HCT116 (cell line): ENCODE measurements at regions not wholly inside any gene's neighbourhood (a gene's known extent, or its start where the extent isn't known, plus 50 kb on each side); places are given as distances from the start of the nearest gene placed in this dataset.

Experiments
- ATAC-seq: fragments of 200-7000 bp; cut with Tn5 transposase; 2 replicates; pipeline ENCODE4 v1.9.1; 2020; ENCODE audit warnings: mild to moderate bottlenecking, moderate library complexity
- BruUV-seq: library from RNA; stranded (reverse); fragments of 400-500 nt; replicated peaks from 2 replicates; lab custom pipeline; 2021; lab: Mats Ljungman, UMichigan
- CTCF ChIA-PET: fragments of 300-600 bp; sonication (Branson Sonifier 250); formaldehyde crosslinking; loops from one replicate; lab custom pipeline; 2021; ENCODE audit warnings: antibody characterized with exemption; lab: Charles Lee
- POLR2A ChIA-PET: fragments of 300-600, 350-600 bp; sonication (Branson Sonifier 250); formaldehyde crosslinking; loops from one replicate; lab custom pipeline; 2021; ENCODE audit warnings: antibody characterized with exemption; lab: Charles Lee
- RAD21 ChIA-PET, 2 experiments: fragments of 300-600 bp; sonication (Branson Sonifier 250); formaldehyde crosslinking; loops; one replicate each; lab custom pipeline; 2023; ENCODE audit warnings: low total read pairs in 2 of 2; ENCODE audit not compliant: uncharacterized antibody in 2 of 2, unreplicated experiment in 2 of 2, low non-redundant PET in 1 of 2; lab: Charles Lee
- DNase-seq: peaks from one replicate; pipeline ENCODE4 v3.0.0-alpha.2; 2010; ENCODE audit warnings: low read depth, low spot score
- H2AFZ ChIP-seq: fragments of 200-600 bp; shearing (Covaris generic), sonication (generic); 2 replicates; pipeline ENCODE4 v1.6.1; 2017; ENCODE audit warnings: low read depth, mixed run types, mixed read lengths, antibody characterized with exemption, low read length; ENCODE audit not compliant: poor library complexity, severe bottlenecking
- H3K27ac ChIP-seq: 2 replicates; pipeline ENCODE4 v1.5.1; 2012; ENCODE audit warnings: low read depth, low read length
- H3K27me3 ChIP-seq: fragments of 200-600 bp; sonication (generic); 2 replicates; pipeline ENCODE4 v1.6.1; 2016; ENCODE audit warnings: mixed run types, low read length, mixed read lengths; ENCODE audit not compliant: insufficient read depth
- H3K36me3 ChIP-seq, 2 experiments: fragments of 200-500 bp in 1 of 2; fragments of 200-600 bp in 1 of 2; sonication (Bioruptor generic) in 1 of 2; sonication (generic) in 1 of 2; 2 replicates each; pipeline versions ENCODE4 v1.5.1 to v1.6.1; 2014 to 2016; ENCODE audit warnings: low read length in 2 of 2, inconsistent platforms in 1 of 2, mixed read lengths in 1 of 2, mixed run types in 1 of 2; ENCODE audit not compliant: insufficient read depth in 2 of 2, control insufficient read depth in 1 of 2
- H3K4me1 ChIP-seq, 2 experiments: fragments of 200-600 bp in 1 of 2; sonication (generic) in 1 of 2; 2 replicates each; pipeline versions ENCODE4 v1.5.1 to v1.6.1; 2012 to 2017; ENCODE audit warnings: low read length in 2 of 2, inconsistent platforms in 1 of 2, mild to moderate bottlenecking in 1 of 2, mixed read lengths in 1 of 2, mixed run types in 1 of 2, moderate library complexity in 1 of 2; ENCODE audit not compliant: insufficient read depth in 2 of 2, control insufficient read depth in 1 of 2
- H3K4me2 ChIP-seq: fragments of 200-600 bp; sonication (generic); 2 replicates; pipeline ENCODE4 v1.6.1; 2017; ENCODE audit warnings: mixed run types, low read length, mixed read lengths
- H3K4me3 ChIP-seq, 2 experiments: fragments of 200-600 bp in 1 of 2; sonication (generic) in 1 of 2; replicated peaks in 1 of 2; 2 replicates each; pipeline ENCODE4 v1.5.1; 2011 to 2016; ENCODE audit warnings: low read length in 2 of 2, control low read depth in 1 of 2, low read depth in 1 of 2, mild to moderate bottlenecking in 1 of 2, mixed read lengths in 1 of 2, mixed run types in 1 of 2
- H3K79me2 ChIP-seq: fragments of 200-600 bp; sonication (generic); 2 replicates; pipeline ENCODE4 v1.6.1; 2017; ENCODE audit warnings: mild to moderate bottlenecking, mixed run types, low read length, moderate library complexity, mixed read lengths; ENCODE audit not compliant: insufficient read depth
- H3K9ac ChIP-seq: fragments of 200-600 bp; sonication (generic); 2 replicates; pipeline ENCODE4 v1.6.1; 2016; ENCODE audit warnings: low read length, mixed read lengths
- H3K9me2 ChIP-seq: fragments of 200-600 bp; sonication (generic), shearing (Covaris generic); 2 replicates; pipeline ENCODE4 v1.6.1; 2017; ENCODE audit warnings: mixed run types, mild to moderate bottlenecking, moderate library complexity; ENCODE audit not compliant: insufficient read depth
- H3K9me3 ChIP-seq, 2 experiments: fragments of 200-500 bp in 1 of 2; fragments of 200-600 bp in 1 of 2; sonication (Bioruptor generic) in 1 of 2; sonication (generic) in 1 of 2; 2 replicates each; pipeline ENCODE4 v1.6.1; 2014 to 2017; ENCODE audit warnings: low read length in 2 of 2, mixed read lengths in 2 of 2, inconsistent platforms in 1 of 2, low read depth in 1 of 2, mild to moderate bottlenecking in 1 of 2, mixed run types in 1 of 2, moderate library complexity in 1 of 2; ENCODE audit not compliant: control insufficient read depth in 1 of 2, insufficient read depth in 1 of 2
- H4K20me1 ChIP-seq: fragments of 200-600 bp; sonication (generic), shearing (Covaris generic); 2 replicates; pipeline ENCODE4 v1.6.1; 2017; ENCODE audit warnings: mixed run types, mild to moderate bottlenecking, moderate library complexity; ENCODE audit not compliant: insufficient read depth
- CEBPB ChIP-seq: IDR thresholded peaks from 2 replicates; pipeline ENCODE4 v1.6.1; 2012; ENCODE audit warnings: low read depth
- CTCF ChIP-seq, 3 experiments: fragments of 200-600 bp in 1 of 3; sonication (generic) in 1 of 3; IDR thresholded peaks in 2 of 3; conservative IDR thresholded peaks in 1 of 3; 2 replicates each; pipeline ENCODE4 v1.5.1; 2012 to 2017; ENCODE audit warnings: low read depth in 2 of 3, low read length in 2 of 3, antibody characterized with exemption in 1 of 3, borderline replicate concordance in 1 of 3, control low read depth in 1 of 3, mild to moderate bottlenecking in 1 of 3, mixed read lengths in 1 of 3, mixed run types in 1 of 3, moderate library complexity in 1 of 3; ENCODE audit not compliant: insufficient read depth in 1 of 3
- FOSL1 ChIP-seq: IDR thresholded peaks from 2 replicates; pipeline ENCODE4 v1.6.1; 2012; ENCODE audit warnings: low read depth
- JUND ChIP-seq: IDR thresholded peaks from 2 replicates; pipeline ENCODE4 v1.6.1; 2012
- MAX ChIP-seq: IDR thresholded peaks from 2 replicates; pipeline ENCODE4 v1.6.1; 2012
- POLR2AphosphoS5 ChIP-seq: IDR thresholded peaks from 2 replicates; pipeline ENCODE4 v1.6.1; 2011; ENCODE audit warnings: mild to moderate bottlenecking, low read depth, low read length, moderate library complexity
- RAD21 ChIP-seq: IDR thresholded peaks from 2 replicates; pipeline ENCODE4 v1.6.1; 2012; ENCODE audit warnings: low read depth, mild to moderate bottlenecking
- SIN3A ChIP-seq: IDR thresholded peaks from 2 replicates; pipeline ENCODE4 v1.6.1; 2012; ENCODE audit warnings: low read depth
- SP1 ChIP-seq: IDR thresholded peaks from 2 replicates; pipeline ENCODE4 v1.6.1; 2012; ENCODE audit warnings: low read depth
- SRF ChIP-seq: IDR thresholded peaks from 2 replicates; pipeline ENCODE4 v1.6.1; 2012; ENCODE audit warnings: low read depth
- ZFX ChIP-seq: fragments of 450-650 bp; IDR thresholded peaks from 2 replicates; pipeline ENCODE4 v1.6.1; 2017
- intact Hi-C: fragments of 100-400 bp; cut with micrococcal nuclease; formaldehyde crosslinking; loops from 2 replicates; pipeline ENCODE4 v1.10.0; 2022
- TF ChIP-seq, protein P1 (sequence below): IDR thresholded peaks from 2 replicates; pipeline ENCODE4 v1.6.1; 2012; ENCODE audit warnings: low read depth

DNA sequence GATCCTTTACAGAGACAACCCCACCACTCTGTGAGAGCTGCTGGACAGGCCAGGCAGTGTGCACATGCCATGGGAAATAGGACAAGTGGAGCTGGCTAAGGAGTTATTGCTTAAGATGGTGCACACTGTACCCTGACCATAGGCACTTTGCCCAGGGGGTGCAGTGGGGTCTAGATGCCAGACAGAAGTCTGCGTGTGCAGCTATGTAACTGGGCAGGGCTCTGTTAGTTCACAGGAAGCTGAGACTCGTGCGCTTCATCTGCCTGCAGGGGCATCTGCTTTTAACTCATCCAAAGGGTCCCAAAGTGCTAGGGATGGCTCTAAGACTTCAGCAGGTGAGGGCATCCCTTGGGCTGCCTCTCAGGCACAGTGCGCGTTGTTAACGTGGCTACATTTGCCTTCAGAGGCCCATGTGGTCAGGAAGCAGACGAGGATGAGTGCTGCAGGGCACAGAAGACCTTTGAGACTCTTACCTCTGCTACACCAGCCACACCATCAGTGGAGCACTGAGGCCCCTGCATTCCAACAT, 77.7 kb upstream of the GPR26 start:
- RAD21 ChIA-PET = interaction anchor here in 1 of 2 experiments (0.6 kb wide), 1 partner anchor 682 kb away, joined by 6 read pairs; no protein-coding TSS in a partner anchor
- H2AFZ ChIP-seq = no peak overlapping the region
- no peak for TF ChIP-seq CEBPB
- TF ChIP-seq MAX = no peak
- TF ChIP-seq SRF = no peak
- no peak for TF ChIP-seq POLR2AphosphoS5
- no peak for TF ChIP-seq SP1
- no peak for TF ChIP-seq CTCF (IDR thresholded peaks at IDR 0.05 in 2 of 3, conservative IDR thresholded peaks at IDR 0.05 in 1 of 3; ENCODE audit: borderline replicate concordance in 1 of 3, insufficient read depth in 1 of 3, low read depth in 2 of 3, low read length in 2 of 3)
- TF ChIP-seq ZFX = no peak
- no peaks in the 10 kb centered on the region for H4K20me1 ChIP-seq
- no peaks in the 10 kb centered on the region for H3K9me2 ChIP-seq
- no peak overlapping the region for H3K9ac ChIP-seq
- no peak overlapping the region for H3K4me2 ChIP-seq
- peaks cover 0 to 1% of the 10 kb centered on the region in 2 experiments; a peak in 2 of 4 replicates for H3K4me1 ChIP-seq
- H3K79me2 ChIP-seq = no peaks in the 10 kb centered on the region
- ATAC-seq (no peak), DNase-seq (no peak)
- H3K36me3 ChIP-seq = no peaks in the 10 kb centered on the region
- no peaks in the 10 kb centered on the region; a peak in 1 of 4 replicates for H3K9me3 ChIP-seq
- BruUV-seq = no TSS peak
- POLR2A ChIA-PET = no interaction called here
- intact Hi-C loops = no loop called here
- no peak overlapping the region for H3K4me3 ChIP-seq
- CTCF ChIA-PET = no interaction called here
- peaks cover 37% of the 10 kb centered on the region for H3K27me3 ChIP-seq
- no peak overlapping the region for H3K27ac ChIP-seq

DNA sequence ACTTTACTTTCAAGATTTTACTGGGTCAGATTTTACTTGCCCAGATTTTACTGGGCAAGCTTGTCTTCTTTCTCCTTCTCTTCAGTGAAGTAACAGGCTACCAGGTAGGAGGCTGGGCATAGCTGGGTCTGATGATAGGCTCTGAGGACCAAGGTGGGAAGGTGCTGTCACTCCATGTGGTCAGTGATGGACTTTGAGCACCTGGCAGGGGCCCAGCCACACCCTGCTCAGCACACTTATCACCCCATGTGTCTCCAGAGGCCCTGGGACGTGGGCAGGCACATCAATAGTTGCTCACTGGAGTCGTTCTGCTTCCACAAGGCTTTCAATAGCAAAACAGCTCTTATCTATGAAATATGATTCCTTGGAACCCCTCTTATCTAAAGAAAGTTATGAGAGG, 70.5 kb upstream of the GPR26 start:
- Histone ChIP-seq H3K79me2 (no peaks in the 10 kb centered on the region), H3K9me2 (no peaks in the 10 kb centered on the region), H3K4me3 (no peak overlapping the region), H4K20me1 (no peaks in the 10 kb centered on the region), H3K36me3 (no peaks in the 10 kb centered on the region), H3K27me3 (peaks cover 40% of the 10 kb centered on the region), H3K4me1 (no peaks in the 10 kb centered on the region), H2AFZ (no peak overlapping the region), H3K27ac (no peak overlapping the region), H3K4me2 (no peak overlapping the region), H3K9me3 (no peaks in the 10 kb centered on the region; a peak in 1 of 4 replicates), H3K9ac (no peak overlapping the region)
- intact Hi-C loops = no loop called here
- DNase-seq = no peak
- ChIA-PET RAD21 (no interaction called here), CTCF (no interaction called here), POLR2A (no interaction called here)
- ATAC-seq = no peak
- BruUV-seq = no TSS peak
- TF ChIP-seq JUND = no peak
- TF ChIP-seq, protein P1, sequence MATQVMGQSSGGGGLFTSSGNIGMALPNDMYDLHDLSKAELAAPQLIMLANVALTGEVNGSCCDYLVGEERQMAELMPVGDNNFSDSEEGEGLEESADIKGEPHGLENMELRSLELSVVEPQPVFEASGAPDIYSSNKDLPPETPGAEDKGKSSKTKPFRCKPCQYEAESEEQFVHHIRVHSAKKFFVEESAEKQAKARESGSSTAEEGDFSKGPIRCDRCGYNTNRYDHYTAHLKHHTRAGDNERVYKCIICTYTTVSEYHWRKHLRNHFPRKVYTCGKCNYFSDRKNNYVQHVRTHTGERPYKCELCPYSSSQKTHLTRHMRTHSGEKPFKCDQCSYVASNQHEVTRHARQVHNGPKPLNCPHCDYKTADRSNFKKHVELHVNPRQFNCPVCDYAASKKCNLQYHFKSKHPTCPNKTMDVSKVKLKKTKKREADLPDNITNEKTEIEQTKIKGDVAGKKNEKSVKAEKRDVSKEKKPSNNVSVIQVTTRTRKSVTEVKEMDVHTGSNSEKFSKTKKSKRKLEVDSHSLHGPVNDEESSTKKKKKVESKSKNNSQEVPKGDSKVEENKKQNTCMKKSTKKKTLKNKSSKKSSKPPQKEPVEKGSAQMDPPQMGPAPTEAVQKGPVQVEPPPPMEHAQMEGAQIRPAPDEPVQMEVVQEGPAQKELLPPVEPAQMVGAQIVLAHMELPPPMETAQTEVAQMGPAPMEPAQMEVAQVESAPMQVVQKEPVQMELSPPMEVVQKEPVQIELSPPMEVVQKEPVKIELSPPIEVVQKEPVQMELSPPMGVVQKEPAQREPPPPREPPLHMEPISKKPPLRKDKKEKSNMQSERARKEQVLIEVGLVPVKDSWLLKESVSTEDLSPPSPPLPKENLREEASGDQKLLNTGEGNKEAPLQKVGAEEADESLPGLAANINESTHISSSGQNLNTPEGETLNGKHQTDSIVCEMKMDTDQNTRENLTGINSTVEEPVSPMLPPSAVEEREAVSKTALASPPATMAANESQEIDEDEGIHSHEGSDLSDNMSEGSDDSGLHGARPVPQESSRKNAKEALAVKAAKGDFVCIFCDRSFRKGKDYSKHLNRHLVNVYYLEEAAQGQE = no peak
- no peak for TF ChIP-seq CEBPB
- no peak for TF ChIP-seq SIN3A
- TF ChIP-seq ZFX = no peak
- no peak for TF ChIP-seq FOSL1
- no peak for TF ChIP-seq RAD21
- TF ChIP-seq, all 23 proteins: peak for 0
